ENCODE measurements at regions not wholly inside any gene's neighbourhood (a gene's known extent, or its start where the extent isn't known, plus 50 kb on each side); places are given as distances from the start of the nearest gene placed in this dataset.
A peak's percentile ranks its signal among the peaks of the same experiment; 100 is the strongest.

GRCh38 chr9:106017198-106017740 lies 322.9 kb downstream of the TMEM38B start:
- H3K4me3 ChIP-seq: no peak overlapping the region
- intact Hi-C loops (cut with DNase I): loop anchor here in 1 of 10 donors (10.0 kb wide), 1 partner anchor 112 kb away; no protein-coding TSS in a partner anchor
- no peak for TF ChIP-seq POLR2A (IDR thresholded peaks at IDR 0.05)
- TF ChIP-seq CTCF (IDR thresholded peaks at IDR 0.05): no peak
- no peaks in the 10 kb centered on the region for H3K9me3 ChIP-seq
- no peak for ATAC-seq
- DNase-seq: no peak
- H3K4me1 ChIP-seq: peaks cover 0 to 14% (median 2%) of the 10 kb centered on the region in 12 donors
- WGBS, 4 donors: 81 to 88% (median 84%) methylated on average over 4 of the region's 4 CpGs
- H3K27ac ChIP-seq: no peak overlapping the region
- no peaks in the 10 kb centered on the region for H3K27me3 ChIP-seq
- H3K36me3 ChIP-seq: no peaks in the 10 kb centered on the region

- Histone ChIP-seq H3K27ac (no peak overlapping the region), H3K36me3 (no peaks in the 10 kb centered on the region), H3K4me3 (no peak overlapping the region), H3K27me3 (no peaks in the 10 kb centered on the region), H3K4me1 (peaks cover 0 to 14% (median 2%) of the 10 kb centered on the region in 12 donors), H3K9me3 (no peaks in the 10 kb centered on the region)
- TF ChIP-seq POLR2A (IDR thresholded peaks at IDR 0.05) (no peak), CTCF (IDR thresholded peaks at IDR 0.05) (no peak)
- ATAC-seq (peak; percentile 87 to 94 (median 92)), DNase-seq (peak in 4 of 5 donors; percentile 11 to 35 (median 28))
- intact Hi-C loops (cut with DNase I): loop anchor here in 1 of 10 donors (10.0 kb wide), 1 partner anchor 114 kb away; no protein-coding TSS in a partner anchor
- 13 to 22% (median 16%) methylated on average over 3 of the region's 3 CpGs for WGBS, 4 donors
These were observed 324.8 kb downstream of the TMEM38B start for GRCh38 chr9:106019039-106019680.

GRCh38 chr9:106019702-106020101 lies 325.4 kb downstream of the TMEM38B start:
- no peaks in the 10 kb centered on the region for H3K27me3 ChIP-seq
- TF ChIP-seq CTCF (IDR thresholded peaks at IDR 0.05) (no peak), POLR2A (IDR thresholded peaks at IDR 0.05) (no peak)
- H3K9me3 ChIP-seq: no peaks in the 10 kb centered on the region
- H3K4me3 ChIP-seq: no peak overlapping the region
- no peak overlapping the region for H3K27ac ChIP-seq
- DNase-seq (no peak), ATAC-seq (no peak)
- H3K4me1 ChIP-seq: peaks cover 0 to 19% (median 2%) of the 10 kb centered on the region in 12 donors
- H3K36me3 ChIP-seq: no peaks in the 10 kb centered on the region
- intact Hi-C loops (cut with DNase I): loop anchor here in 2 of 10 donors (10.0 kb wide), 2 partner anchors 55 to 115 kb away; no protein-coding TSS in a partner anchor
- 77 to 89% (median 85%) methylated on average over 5 of the region's 5 CpGs for WGBS, 4 donors

GRCh38 chr9:106020186-106020585 lies 325.8 kb downstream of the TMEM38B start:
- TF ChIP-seq POLR2A (IDR thresholded peaks at IDR 0.05) (no peak), CTCF (IDR thresholded peaks at IDR 0.05) (no peak)
- WGBS, 4 donors: 93 to 100% (median 99%) methylated on average over 2 of the region's 2 CpGs

More at GRCh38 chr9:106020186-106020585, 325.8 kb downstream of the TMEM38B start:
- intact Hi-C loops (cut with DNase I): loop anchor here in 1 of 10 donors (10.0 kb wide), 1 partner anchor 55 kb away; no protein-coding TSS in a partner anchor
- Histone ChIP-seq H3K27ac (no peak overlapping the region), H3K9me3 (no peaks in the 10 kb centered on the region), H3K4me1 (peaks cover 0 to 23% (median 2%) of the 10 kb centered on the region in 12 donors), H3K4me3 (no peak overlapping the region), H3K27me3 (no peaks in the 10 kb centered on the region), H3K36me3 (no peaks in the 10 kb centered on the region)
- no peak for ATAC-seq
- no peak for DNase-seq

All from heart left ventricle (tissue), 16 donors.